Stimulated activated naive CD8-positive, alpha-beta T cell treated with anti-CD3 and anti-CD28 coated beads, Interleukin-15, amount 100 ng/mL, for 72 hours (primary cell): ENCODE measurements at regions not wholly inside any gene's neighbourhood (a gene's known extent, or its start where the extent isn't known, plus 50 kb on each side); places are given as distances from the start of the nearest gene placed in this dataset.
"Not testable (repeated sequence)": the region's sequence is repeated elsewhere in the genome, so short reads cannot be mapped to it uniquely, and the experiment has no call there.

ENCODE experiments used
- ATAC-seq: fragments of 150-1000 bp; cut with Tn5 transposase; 2 replicates; pipeline ENCODE4 v1.10.0; 2021; ENCODE audit warnings: mild to moderate bottlenecking, moderate library complexity
- DNase-seq, 2 donors: peaks; one replicate each; pipeline ENCODE4 v3.0.0; 2021 to 2022
- H3K27ac Mint-ChIP-seq, 2 donors: one replicate each; pipeline ENCODE4 v1.8.0; 2022; ENCODE audit warnings: mild to moderate bottlenecking in 2 of 2, mixed read lengths in 2 of 2, moderate library complexity in 2 of 2
- H3K27me3 Mint-ChIP-seq: one replicate; pipeline ENCODE4 v1.8.0; 2022; ENCODE audit warnings: mixed read lengths
- H3K4me1 Mint-ChIP-seq: one replicate; pipeline ENCODE4 v1.8.0; 2022; ENCODE audit warnings: mild to moderate bottlenecking, mixed read lengths
- H3K4me3 Mint-ChIP-seq, 2 donors: one replicate each; pipeline ENCODE4 v1.8.0; 2022; ENCODE audit warnings: mild to moderate bottlenecking in 2 of 2, mixed read lengths in 2 of 2, moderate library complexity in 1 of 2
- H3K9me3 Mint-ChIP-seq, 2 donors: one replicate each; pipeline ENCODE4 v1.8.0; 2022; ENCODE audit warnings: mixed read lengths in 2 of 2

- Mint-ChIP-seq H3K4me3 (no peak overlapping the region), H3K4me1 (peaks cover 29% of the 10 kb centered on the region), H3K9me3 (no peaks in the 10 kb centered on the region), H3K27me3 (no peaks in the 10 kb centered on the region), H3K27ac (no peak overlapping the region)
- DNase-seq: no peak
- no peak for ATAC-seq
Observed at GRCh38 chrX:2640436-2641150, 50.5 kb upstream of the CD99 start.

GRCh38 chrX:2638279-2638678 is 52.8 kb upstream of the CD99 start:
- Mint-ChIP-seq H3K4me3 (peak overlapping the region in 1 of 2 donors; percentile 38), H3K27ac (no peak overlapping the region), H3K27me3 (no peaks in the 10 kb centered on the region), H3K9me3 (no peaks in the 10 kb centered on the region), H3K4me1 (peaks cover 26% of the 10 kb centered on the region)
- ATAC-seq (no peak), DNase-seq (peak in 1 of 2 donors; percentile 57)

DNA sequence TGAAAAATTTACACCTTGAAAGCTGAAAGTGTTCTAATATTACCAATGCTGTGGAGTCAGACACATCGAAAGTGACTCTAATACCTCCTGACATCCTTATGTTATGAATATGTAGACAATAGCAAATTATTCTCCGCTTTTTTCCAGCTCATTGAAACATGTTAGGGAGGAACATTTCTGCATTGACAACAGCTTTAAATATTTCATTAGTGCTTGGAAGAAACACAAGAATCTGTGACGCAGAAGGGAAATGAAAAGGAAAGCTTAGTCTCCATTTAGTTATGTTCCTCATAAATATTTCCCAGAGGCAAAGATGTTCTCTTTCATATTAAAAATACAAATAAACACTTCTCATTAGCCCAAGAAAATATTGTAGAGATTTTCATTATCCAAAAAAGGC is 55.8 kb upstream of the CD99 start:
- ATAC-seq: no peak
- H3K4me3 Mint-ChIP-seq: no peak overlapping the region
- H3K9me3 Mint-ChIP-seq: peaks cover 26 to 27% of the 10 kb centered on the region in 2 donors

GRCh38 chrX:2632533-2633504 is 58.3 kb upstream of the CD99 start:
- Mint-ChIP-seq H3K27ac (peak overlapping the region; percentile 87 to 92), H3K9me3 (peaks cover 46 to 49% of the 10 kb centered on the region in 2 donors), H3K27me3 (no peaks in the 10 kb centered on the region), H3K4me3 (peak overlapping the region; percentile 8 to 59), H3K4me1 (peaks cover 53% of the 10 kb centered on the region)
- no peak for DNase-seq
- ATAC-seq: no peak

More for the DNA sequence above, 55.8 kb upstream of the CD99 start:
- H3K27me3 Mint-ChIP-seq: no peaks in the 10 kb centered on the region
- H3K4me1 Mint-ChIP-seq: peaks cover 38% of the 10 kb centered on the region
- no peak overlapping the region for H3K27ac Mint-ChIP-seq
- no peak for DNase-seq

GRCh38 chrX:2631743-2632532 is 59.2 kb upstream of the CD99 start:
- DNase-seq (no peak), ATAC-seq (no peak)
- Mint-ChIP-seq H3K9me3 (peaks cover 46 to 52% of the 10 kb centered on the region in 2 donors), H3K27me3 (no peaks in the 10 kb centered on the region), H3K27ac (peak overlapping the region; percentile 96 to 99), H3K4me3 (peak overlapping the region; percentile 8 to 59), H3K4me1 (peaks cover 58% of the 10 kb centered on the region)

DNA sequence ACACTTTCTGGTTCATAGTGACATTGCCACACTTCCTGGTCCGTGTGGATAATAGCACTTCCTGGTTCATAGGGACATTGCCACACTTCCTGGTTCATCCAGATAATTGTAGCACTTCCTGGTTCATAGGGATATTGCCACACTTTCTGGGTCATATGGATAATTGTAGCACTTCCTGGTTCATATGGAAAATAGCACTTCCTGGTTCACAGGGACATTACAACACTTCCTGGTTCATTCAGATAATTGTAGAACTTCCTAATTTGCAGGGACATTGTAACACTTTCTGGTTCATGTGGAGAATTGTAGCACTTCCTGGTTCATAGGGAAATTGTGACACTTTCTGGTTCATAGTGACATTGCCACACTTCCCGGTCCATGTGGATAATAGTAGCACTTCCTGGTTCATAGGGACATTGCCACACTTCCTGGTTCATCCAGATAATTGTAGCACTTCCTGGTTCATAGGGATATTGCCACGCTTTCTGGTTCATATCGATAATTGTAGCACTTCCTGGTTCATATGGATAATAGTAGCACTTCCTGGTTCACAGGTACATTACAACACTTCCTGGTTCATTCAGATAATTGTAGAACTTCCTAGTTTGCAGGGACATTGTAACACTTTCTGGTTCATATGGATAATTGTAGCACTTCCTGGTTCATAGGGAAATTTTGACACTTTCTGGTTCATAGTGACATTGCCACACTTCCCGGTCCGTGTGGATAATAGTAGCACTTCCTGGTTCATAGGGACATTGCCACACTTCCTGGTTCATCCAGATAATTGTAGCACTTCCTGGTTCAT is 60.0 kb upstream of the CD99 start:
- Mint-ChIP-seq H3K4me1 (peaks cover 59% of the 10 kb centered on the region), H3K4me3 (peak overlapping the region; percentile 16 to 44), H3K27ac (peak overlapping the region; percentile 96 to 99), H3K9me3 (peaks cover 46 to 52% of the 10 kb centered on the region in 2 donors)
- DNase-seq: peak; percentile 61 to 69
- H3K27me3 Mint-ChIP-seq, ATAC-seq: not testable (repeated sequence)

- H3K4me3 Mint-ChIP-seq: peak overlapping the region; percentile 52 to 55
- peak; percentile 60 to 72 for DNase-seq
- not testable (repeated sequence) for ATAC-seq
Observed at GRCh38 chrX:2630008-2630934, 60.8 kb upstream of the CD99 start.

DNA sequence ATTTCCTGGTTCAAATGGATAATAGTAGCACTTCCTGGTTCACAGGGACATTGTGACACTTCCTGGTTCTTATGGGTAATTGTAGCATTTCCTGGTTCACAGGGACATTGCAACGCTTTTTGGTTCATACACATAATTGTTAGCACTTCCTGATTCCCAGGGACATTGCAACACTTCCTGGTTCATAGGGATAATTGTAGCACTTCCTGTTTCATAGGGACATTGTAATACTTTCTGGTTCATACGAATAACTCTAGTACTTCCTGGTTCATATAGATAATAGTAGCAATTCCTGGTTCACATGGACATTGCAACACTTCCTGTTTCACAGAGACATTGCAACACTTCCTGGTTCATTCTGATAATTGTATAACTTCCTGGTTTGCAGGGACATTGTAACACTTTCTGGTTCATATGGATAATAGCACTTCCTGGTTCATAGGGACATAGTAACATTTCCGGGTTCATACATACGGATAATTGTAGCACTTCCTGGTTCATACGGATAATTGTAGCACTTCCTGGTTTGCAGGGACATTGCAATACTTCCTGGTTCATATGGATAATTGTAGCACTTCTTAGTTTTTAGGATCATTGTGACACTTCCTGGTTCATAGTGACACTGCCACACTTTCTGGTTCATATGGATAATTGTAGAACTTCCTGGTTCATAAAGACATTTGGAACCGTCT is 61.6 kb upstream of the CD99 start:
- Mint-ChIP-seq H3K4me3 (peak overlapping the region; percentile 52 to 57), H3K4me1 (peaks cover 59% of the 10 kb centered on the region), H3K9me3 (peaks cover 46 to 52% of the 10 kb centered on the region in 2 donors), H3K27me3 (no peaks in the 10 kb centered on the region), H3K27ac (peak overlapping the region; percentile 96 to 99)
- DNase-seq (peak; percentile 33 to 34), ATAC-seq (peak; percentile 14)

More at GRCh38 chrX:2630008-2630934, 60.8 kb upstream of the CD99 start:
- Mint-ChIP-seq H3K9me3 (peaks cover 46 to 52% of the 10 kb centered on the region in 2 donors), H3K27ac (peak overlapping the region; percentile 96 to 99), H3K4me1 (peaks cover 59% of the 10 kb centered on the region)
- not testable (repeated sequence) for H3K27me3 Mint-ChIP-seq

GRCh38 chrX:2628751-2629315 is 62.3 kb upstream of the CD99 start:
- Mint-ChIP-seq H3K27ac (peak overlapping the region; percentile 96 to 99), H3K27me3 (no peaks in the 10 kb centered on the region), H3K4me3 (peak overlapping the region; percentile 52 to 57), H3K9me3 (peaks cover 46 to 52% of the 10 kb centered on the region in 2 donors), H3K4me1 (peaks cover 59% of the 10 kb centered on the region)
- DNase-seq: peak; percentile 39 to 60
- ATAC-seq: peak; percentile 63

DNA sequence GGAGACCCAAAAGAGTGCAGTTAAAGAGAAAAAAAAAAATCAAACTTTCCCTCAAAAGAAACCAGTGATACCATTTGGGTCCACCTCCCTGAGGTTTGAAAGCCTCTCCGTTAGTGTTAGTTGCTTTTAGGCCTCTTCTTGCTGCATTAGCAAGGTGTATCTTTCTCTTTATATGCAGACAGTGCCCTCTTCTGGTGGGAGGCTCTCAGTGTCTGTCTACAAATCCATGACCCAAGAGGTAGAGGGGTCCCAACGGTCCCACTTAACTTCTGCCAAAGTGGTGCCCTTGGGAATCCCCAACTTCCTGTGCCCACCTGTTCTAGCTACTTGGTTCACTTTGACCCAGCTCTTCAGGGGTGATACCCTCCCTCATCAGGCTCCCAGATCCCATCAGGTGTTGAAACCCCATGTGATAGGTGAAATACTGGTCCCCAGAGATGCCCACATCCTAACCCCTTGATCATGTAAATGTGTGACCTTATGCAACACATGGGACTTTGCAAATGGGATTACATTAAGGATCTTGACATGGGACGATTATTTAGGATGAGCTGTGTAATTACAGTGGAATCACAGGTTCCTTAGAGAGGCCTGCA is 63.7 kb upstream of the CD99 start:
- H3K27ac Mint-ChIP-seq: peak overlapping the region in 1 of 2 donors; percentile 72
- H3K27me3 Mint-ChIP-seq: no peaks in the 10 kb centered on the region
- DNase-seq (peak; percentile 59 to 73), ATAC-seq (peak; percentile 83)
- no peak overlapping the region for H3K4me3 Mint-ChIP-seq
- peaks cover 39 to 47% of the 10 kb centered on the region in 2 donors for H3K9me3 Mint-ChIP-seq
- H3K4me1 Mint-ChIP-seq: peaks cover 54% of the 10 kb centered on the region

- Mint-ChIP-seq H3K9me3 (peaks cover 33 to 41% of the 10 kb centered on the region in 2 donors), H3K4me3 (no peak overlapping the region), H3K4me1 (peaks cover 49% of the 10 kb centered on the region), H3K27me3 (no peaks in the 10 kb centered on the region), H3K27ac (no peak overlapping the region)
- ATAC-seq (no peak), DNase-seq (no peak)
Observed at GRCh38 chrX:2626750-2627149, 64.3 kb upstream of the CD99 start.

- H3K9me3 Mint-ChIP-seq: no peaks in the 10 kb centered on the region
Observed at GRCh38 chrX:2620576-2620975, 70.5 kb upstream of the CD99 start.

More at GRCh38 chrX:2620576-2620975, 70.5 kb upstream of the CD99 start:
- Mint-ChIP-seq H3K27ac (no peak overlapping the region), H3K4me1 (no peaks in the 10 kb centered on the region), H3K4me3 (no peak overlapping the region), H3K27me3 (no peaks in the 10 kb centered on the region)
- ATAC-seq (no peak), DNase-seq (no peak)
